Endothelial cell of umbilical vein (primary cell): ENCODE measurements at regions not wholly inside any gene's neighbourhood (a gene's known extent, or its start where the extent isn't known, plus 50 kb on each side); places are given as distances from the start of the nearest gene placed in this dataset.

Experiments used
- BruUV-seq: library from RNA; stranded (reverse); fragments of 400-500 nt; replicated peaks from 2 replicates; lab custom pipeline; 2021; lab: Mats Ljungman, UMichigan
- CTCF ChIA-PET: fragments of 300-600, 350-600 bp; sonication (Branson Sonifier 250); formaldehyde crosslinking; loops from one replicate; lab custom pipeline; 2021; ENCODE audit warnings: antibody characterized with exemption, inconsistent platforms; lab: Charles Lee
- POLR2A ChIA-PET: fragments of 300-600, 350-600 bp; sonication (Branson Sonifier 250); formaldehyde crosslinking; loops from one replicate; lab custom pipeline; 2021; ENCODE audit warnings: antibody characterized with exemption, inconsistent platforms; lab: Charles Lee
- DNase-seq: peaks from one replicate; pipeline ENCODE4 v3.0.0-alpha.2; 2011; ENCODE audit warnings: low read depth, low spot score
- FAIRE-seq: peaks from 2 replicates; lab custom pipeline; 2011; peaks lifted over from hg19 to GRCh38; lab: Jason Lieb, UNC
- H2AFZ ChIP-seq: 2 replicates; pipeline ENCODE4 v1.6.0; 2012; ENCODE audit warnings: low read depth, low read length, control low read depth, inconsistent platforms
- H3K27ac ChIP-seq: 2 replicates; pipeline ENCODE4 v1.5.1; 2011; ENCODE audit warnings: low read depth, mild to moderate bottlenecking, control low read depth, low read length, moderate library complexity; ENCODE audit not compliant: insufficient read depth
- H3K27me3 ChIP-seq, 2 experiments: 2 replicates each; pipeline versions ENCODE4 v1.6.0 to v1.6.1; 2011; ENCODE audit warnings: low read length in 2 of 2, mixed read lengths in 1 of 2; ENCODE audit not compliant: control insufficient read depth in 2 of 2, insufficient read depth in 2 of 2
- H3K36me3 ChIP-seq, 2 experiments: 2 replicates in 1 of 2; 3 replicates in 1 of 2; pipeline ENCODE4 v1.5.1; 2011; ENCODE audit warnings: low read length in 2 of 2, mild to moderate bottlenecking in 1 of 2, moderate library complexity in 1 of 2; ENCODE audit not compliant: control insufficient read depth in 2 of 2, insufficient read depth in 2 of 2; ENCODE audit errors: extremely low read depth in 1 of 2
- H3K4me1 ChIP-seq: 3 replicates; pipeline ENCODE4 v1.5.1; 2011; ENCODE audit warnings: mild to moderate bottlenecking, low read length; ENCODE audit not compliant: control insufficient read depth, insufficient read depth; ENCODE audit errors: extremely low read depth
- H3K4me2 ChIP-seq: 2 replicates; pipeline ENCODE4 v1.6.1; 2011; ENCODE audit warnings: low read length, control low read depth, mixed read lengths; ENCODE audit not compliant: insufficient read depth
- H3K4me3 ChIP-seq, 3 experiments: fragments of 200-600 bp in 1 of 3; sonication (generic), shearing (Covaris generic) in 1 of 3; replicated peaks in 1 of 3; 2 replicates each; pipeline ENCODE4 v1.5.1; 2011 to 2016; ENCODE audit warnings: control low read depth in 3 of 3, low read length in 3 of 3, mild to moderate bottlenecking in 2 of 3, inconsistent platforms in 1 of 3, low read depth in 1 of 3, moderate library complexity in 1 of 3; ENCODE audit not compliant: insufficient read depth in 1 of 3
- H3K79me2 ChIP-seq: 2 replicates; pipeline ENCODE4 v1.6.0; 2012; ENCODE audit warnings: low read length, inconsistent platforms; ENCODE audit not compliant: control insufficient read depth, insufficient read depth
- H3K9ac ChIP-seq: replicated peaks from 2 replicates; pipeline ENCODE3; 2011; ENCODE audit warnings: low read length, control low read depth; ENCODE audit not compliant: insufficient read depth; ENCODE audit errors: extremely low read depth
- H3K9me1 ChIP-seq: replicated peaks from 3 replicates; pipeline ENCODE4 v1.6.0; 2011; ENCODE audit warnings: mild to moderate bottlenecking, low read length; ENCODE audit not compliant: control insufficient read depth, insufficient read depth; ENCODE audit errors: extremely low read depth
- H3K9me3 ChIP-seq: replicated peaks from 2 replicates; pipeline ENCODE4 v1.5.1; 2012; ENCODE audit warnings: low read length, inconsistent platforms; ENCODE audit not compliant: control insufficient read depth, insufficient read depth
- H4K20me1 ChIP-seq: replicated peaks from 2 replicates; pipeline ENCODE3; 2011; ENCODE audit warnings: mild to moderate bottlenecking, low read length; ENCODE audit not compliant: control insufficient read depth, insufficient read depth; ENCODE audit errors: extremely low read depth
- EZH2 ChIP-seq: IDR thresholded peaks from 2 replicates; pipeline ENCODE4 v1.6.1; 2012; ENCODE audit warnings: borderline replicate concordance, low read depth, mild to moderate bottlenecking, moderate library complexity, low read length, inconsistent platforms; ENCODE audit not compliant: severe bottlenecking
- FOS ChIP-seq: IDR thresholded peaks from 2 replicates; pipeline ENCODE4 v1.6.1; 2011; ENCODE audit warnings: mild to moderate bottlenecking, low read length, moderate library complexity, borderline replicate concordance; ENCODE audit not compliant: insufficient read depth
- GATA2 ChIP-seq: IDR thresholded peaks from 2 replicates; pipeline ENCODE4 v1.7.0; 2011; ENCODE audit warnings: low read depth, mild to moderate bottlenecking, moderate library complexity, mixed read lengths, low read length; ENCODE audit not compliant: insufficient read length, insufficient read depth
- JUN ChIP-seq: IDR thresholded peaks from 2 replicates; pipeline ENCODE4 v1.6.1; 2011; ENCODE audit warnings: borderline replicate concordance, low read depth; ENCODE audit not compliant: insufficient read length, insufficient read depth
- MYC ChIP-seq: IDR thresholded peaks from one replicate; pipeline ENCODE4 v1.6.1; 2011; ENCODE audit warnings: mild to moderate bottlenecking, low read depth, low read length
- POLR2A ChIP-seq: IDR thresholded peaks from 2 replicates; pipeline ENCODE4 v1.6.1; 2012; ENCODE audit warnings: low read depth, mild to moderate bottlenecking, control low read depth, low read length
- POLR2AphosphoS5 ChIP-seq: IDR thresholded peaks from 2 replicates; pipeline ENCODE4 v1.6.1; 2012; ENCODE audit warnings: low read depth, mild to moderate bottlenecking, control low read depth, low read length, moderate library complexity; ENCODE audit not compliant: insufficient read depth
- dilution Hi-C: fragments of 300-500 bp; cut with MboI; formaldehyde crosslinking; loops from one replicate; pipeline ENCODE4 v1.15.0; 2019; ENCODE audit warnings: low sequenced_read_pairs; ENCODE audit not compliant: extremely low pct_ligation_motif_present
- intact Hi-C: fragments of 100-400 bp; cut with micrococcal nuclease; formaldehyde crosslinking; loops from one replicate; pipeline ENCODE4 v1.10.0; 2022
- TF ChIP-seq, protein P1 (sequence below), 2 donors: IDR thresholded peaks; 1 replicate in 1 of 2; 2 replicates in 1 of 2; pipeline ENCODE4 v1.5.1; 2011; ENCODE audit warnings: low read length in 2 of 2, mild to moderate bottlenecking in 2 of 2, moderate library complexity in 2 of 2, control low read depth in 1 of 2, inconsistent platforms in 1 of 2, low read depth in 1 of 2; ENCODE audit not compliant: insufficient read depth in 1 of 2; ENCODE audit errors: extremely low read depth in 1 of 2
- TF ChIP-seq, protein P2 (sequence below): IDR thresholded peaks from 2 replicates; pipeline ENCODE4 v1.6.1; 2011; ENCODE audit not compliant: insufficient read depth, insufficient read length

DNA sequence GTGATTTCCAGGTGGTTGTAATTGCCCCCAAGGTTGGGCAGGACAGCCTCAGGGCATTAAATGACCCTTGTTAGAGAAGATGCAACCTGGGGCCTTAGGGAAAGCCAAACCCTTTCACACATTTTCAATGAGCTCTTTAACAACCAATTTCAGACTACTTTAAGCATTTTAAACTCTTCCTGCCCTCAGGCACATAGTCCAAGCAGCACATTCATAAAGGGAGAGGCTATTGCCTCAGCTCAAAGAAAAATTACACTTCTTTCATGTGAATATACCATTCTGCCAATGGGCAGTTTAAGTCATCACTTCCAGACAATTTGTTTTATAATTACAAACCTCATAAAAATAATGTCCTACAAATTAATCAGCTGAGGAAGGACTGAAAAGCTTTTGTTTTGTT lies 544.5 kb downstream of the NPIPA7 start:
- DNase-seq (no peak), FAIRE-seq (no peak)
- Histone ChIP-seq H4K20me1 (no peaks in the 10 kb centered on the region), H3K4me1 (no peaks in the 10 kb centered on the region), H3K27ac (no peak overlapping the region), H2AFZ (no peak overlapping the region), H3K9me1 (no peaks in the 10 kb centered on the region), H3K79me2 (no peaks in the 10 kb centered on the region), H3K9me3 (peaks cover 2% of the 10 kb centered on the region), H3K4me3 (no peak overlapping the region), H3K4me2 (no peak overlapping the region), H3K9ac (no peak overlapping the region), H3K27me3 (no peaks in the 10 kb centered on the region), H3K36me3 (no peaks in the 10 kb centered on the region)
- TF ChIP-seq JUN = no peak
- no peak for TF ChIP-seq EZH2
- no peak for TF ChIP-seq POLR2A
- TF ChIP-seq MYC = no peak
- TF ChIP-seq, protein P1, sequence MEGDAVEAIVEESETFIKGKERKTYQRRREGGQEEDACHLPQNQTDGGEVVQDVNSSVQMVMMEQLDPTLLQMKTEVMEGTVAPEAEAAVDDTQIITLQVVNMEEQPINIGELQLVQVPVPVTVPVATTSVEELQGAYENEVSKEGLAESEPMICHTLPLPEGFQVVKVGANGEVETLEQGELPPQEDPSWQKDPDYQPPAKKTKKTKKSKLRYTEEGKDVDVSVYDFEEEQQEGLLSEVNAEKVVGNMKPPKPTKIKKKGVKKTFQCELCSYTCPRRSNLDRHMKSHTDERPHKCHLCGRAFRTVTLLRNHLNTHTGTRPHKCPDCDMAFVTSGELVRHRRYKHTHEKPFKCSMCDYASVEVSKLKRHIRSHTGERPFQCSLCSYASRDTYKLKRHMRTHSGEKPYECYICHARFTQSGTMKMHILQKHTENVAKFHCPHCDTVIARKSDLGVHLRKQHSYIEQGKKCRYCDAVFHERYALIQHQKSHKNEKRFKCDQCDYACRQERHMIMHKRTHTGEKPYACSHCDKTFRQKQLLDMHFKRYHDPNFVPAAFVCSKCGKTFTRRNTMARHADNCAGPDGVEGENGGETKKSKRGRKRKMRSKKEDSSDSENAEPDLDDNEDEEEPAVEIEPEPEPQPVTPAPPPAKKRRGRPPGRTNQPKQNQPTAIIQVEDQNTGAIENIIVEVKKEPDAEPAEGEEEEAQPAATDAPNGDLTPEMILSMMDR (IDR thresholded peaks at IDR 0.05; ENCODE audit: extremely low read depth in 1 of 2, insufficient read depth in 1 of 2, low read depth in 1 of 2, low read length in 2 of 2) = no peak
- no peak for TF ChIP-seq POLR2AphosphoS5
- TF ChIP-seq, protein P2, sequence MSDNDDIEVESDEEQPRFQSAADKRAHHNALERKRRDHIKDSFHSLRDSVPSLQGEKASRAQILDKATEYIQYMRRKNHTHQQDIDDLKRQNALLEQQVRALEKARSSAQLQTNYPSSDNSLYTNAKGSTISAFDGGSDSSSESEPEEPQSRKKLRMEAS = no peak
- TF ChIP-seq GATA2 = no peak
- TF ChIP-seq FOS = no peak
- dilution Hi-C loops (no loop called here), intact Hi-C loops (no loop called here)
- POLR2A ChIA-PET = no interaction called here
- CTCF ChIA-PET = no interaction called here
- no TSS peak for BruUV-seq
